GM13976 (cell line): ENCODE measurements at regions not wholly inside any gene's neighbourhood (a gene's known extent, or its start where the extent isn't known, plus 50 kb on each side); places are given as distances from the start of the nearest gene placed in this dataset.

Experiments used
- DNase-seq: peaks from one replicate; pipeline ENCODE4 v3.0.0; 2012; ENCODE audit warnings: low spot score
- CTCF ChIP-seq: IDR thresholded peaks from 2 replicates; pipeline ENCODE4 v1.5.1; 2012; ENCODE audit warnings: borderline replicate concordance, mild to moderate bottlenecking; ENCODE audit not compliant: insufficient read depth; ENCODE audit errors: extremely low read depth, missing control alignments, control extremely low read depth
- in situ Hi-C: fragments of 300-500 bp; cut with MboI; formaldehyde crosslinking; loops from one replicate; pipeline ENCODE4 v1.12.0; 2022; ENCODE audit warnings: low sequenced_read_pairs, mixed read lengths, inconsistent platforms; ENCODE audit not compliant: unreplicated experiment

DNA sequence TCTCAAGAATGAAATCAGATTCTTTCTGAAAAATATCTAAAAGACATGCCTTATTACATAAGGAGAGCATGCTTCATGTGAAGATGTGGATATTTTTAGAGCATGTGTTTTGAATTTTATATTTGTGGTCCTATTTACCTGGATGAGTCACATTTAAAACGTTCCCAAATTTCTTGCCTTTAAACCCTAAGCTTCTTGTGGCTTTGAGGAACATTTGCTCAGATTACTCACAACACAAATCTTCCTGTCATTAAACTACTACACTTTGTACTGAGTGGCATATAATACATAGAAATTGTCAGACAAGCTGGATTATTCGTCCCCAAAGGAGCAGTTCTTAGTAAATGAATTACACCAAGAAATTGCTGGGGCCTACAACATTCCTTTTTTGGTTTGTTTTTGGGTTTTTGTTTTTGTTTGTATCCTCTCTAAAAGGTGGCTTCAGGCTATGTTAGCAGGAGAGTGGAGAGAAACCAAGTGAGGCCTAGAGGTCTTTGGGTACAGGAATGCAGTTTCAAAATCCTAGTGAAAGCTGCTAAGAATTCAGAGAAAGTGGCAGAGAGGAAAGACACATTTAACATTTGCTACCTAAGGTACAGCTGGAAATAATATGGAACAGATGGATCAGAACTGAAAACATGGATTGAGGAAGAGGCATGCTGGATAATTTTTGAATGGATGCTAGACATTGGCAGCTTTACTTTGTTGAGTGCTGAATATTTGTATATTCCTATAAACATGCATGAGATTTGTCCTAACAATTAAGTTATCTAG is 128.1 kb downstream of the RPL22L1 start:
- in situ Hi-C loops = no loop called here
- no peak for DNase-seq
- no peak for TF ChIP-seq CTCF

- DNase-seq = no peak
Observed at GRCh38 chr3:170740726-170741591, 129.0 kb downstream of the RPL22L1 start.

GRCh38 chr3:170740285-170740684 is 129.7 kb downstream of the RPL22L1 start:
- in situ Hi-C loops = no loop called here
- no peak for DNase-seq
- TF ChIP-seq CTCF = no peak

More at GRCh38 chr3:170740726-170741591, 129.0 kb downstream of the RPL22L1 start:
- TF ChIP-seq CTCF = no peak
- in situ Hi-C loops = no loop called here

DNA sequence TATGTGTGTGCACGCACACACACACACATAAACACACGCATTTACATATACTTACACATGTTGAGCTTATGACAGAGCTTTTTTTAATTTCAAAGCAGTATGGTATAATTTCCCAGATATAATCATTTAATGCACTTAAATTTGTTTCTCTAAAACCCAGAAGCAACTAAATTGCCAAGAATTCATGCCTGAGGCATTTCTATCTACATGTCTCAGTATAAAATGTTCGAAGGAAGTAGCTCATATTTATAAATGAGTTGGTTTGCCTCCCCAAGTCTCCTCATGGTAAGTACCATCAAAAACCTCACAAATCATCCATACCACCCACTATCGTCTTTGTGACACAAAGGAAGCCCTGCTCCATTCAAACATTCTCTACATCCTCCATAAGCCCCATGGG is 130.6 kb downstream of the RPL22L1 start:
- in situ Hi-C loops = no loop called here
- no peak for DNase-seq
- TF ChIP-seq CTCF = no peak

GRCh38 chr3:170738766-170739165 is 131.2 kb downstream of the RPL22L1 start:
- no peak for DNase-seq
- TF ChIP-seq CTCF = no peak
- in situ Hi-C loops = no loop called here

- TF ChIP-seq CTCF = no peak
- DNase-seq = no peak
- in situ Hi-C loops = no loop called here
Observed at GRCh38 chr3:170737498-170738162, 132.4 kb downstream of the RPL22L1 start.
